Ammon's horn (tissue), 1 donor: ENCODE measurements at regions not wholly inside any gene's neighbourhood (a gene's known extent, or its start where the extent isn't known, plus 50 kb on each side); places are given as distances from the start of the nearest gene placed in this dataset.
A peak's percentile ranks its signal among the peaks of the same experiment; 100 is the strongest.

Experiments
- DNase-seq: peaks from one replicate; pipeline ENCODE4 v3.0.0-alpha.2; 2016; ENCODE audit warnings: low spot score

DNA sequence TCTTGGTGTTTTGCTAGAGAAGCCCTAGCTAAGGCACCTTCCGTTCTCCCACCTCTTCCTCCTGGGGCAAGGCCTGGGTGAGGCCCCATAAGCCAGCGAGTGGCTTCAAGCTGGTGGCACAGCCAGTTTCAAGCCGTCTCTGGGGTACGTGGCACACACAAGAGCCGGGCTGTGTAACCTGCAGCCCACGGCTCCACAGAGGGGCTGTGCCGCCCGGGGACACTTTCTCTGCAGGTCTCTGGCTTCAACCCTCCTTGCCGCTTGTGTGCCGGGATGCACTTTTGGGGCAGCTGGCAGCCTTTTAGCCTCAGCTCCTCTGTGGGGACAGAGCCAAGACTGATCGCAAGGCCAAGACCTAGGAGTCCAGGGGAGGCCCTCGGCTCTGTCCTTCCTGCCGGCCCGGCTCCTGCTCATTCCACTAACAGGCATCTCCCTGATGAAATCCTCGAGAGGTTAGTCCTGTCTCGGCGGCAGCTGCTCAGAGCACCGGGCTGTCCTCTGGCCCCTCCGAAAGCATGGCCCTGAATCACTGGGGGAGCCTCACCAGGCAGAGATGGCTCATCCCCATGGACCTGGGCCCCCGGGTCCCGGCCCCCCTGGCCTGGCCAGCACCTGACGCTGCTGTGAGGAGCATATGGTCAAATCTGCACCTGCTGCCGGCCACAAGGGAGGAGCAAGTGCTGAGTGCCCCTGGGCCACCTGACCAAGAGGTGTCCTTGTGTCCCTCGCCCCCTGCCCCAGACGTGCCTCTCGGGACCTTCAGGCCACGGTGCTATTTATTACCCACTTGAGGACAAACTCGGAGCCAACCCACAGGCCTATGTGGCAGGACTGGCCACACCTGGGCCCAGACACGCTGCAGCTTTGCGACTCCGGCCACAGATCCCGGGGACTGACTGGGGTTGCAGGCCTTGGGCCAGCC is 98.5 kb downstream of the METRNL start:
- DNase-seq = peak; percentile 1

DNA sequence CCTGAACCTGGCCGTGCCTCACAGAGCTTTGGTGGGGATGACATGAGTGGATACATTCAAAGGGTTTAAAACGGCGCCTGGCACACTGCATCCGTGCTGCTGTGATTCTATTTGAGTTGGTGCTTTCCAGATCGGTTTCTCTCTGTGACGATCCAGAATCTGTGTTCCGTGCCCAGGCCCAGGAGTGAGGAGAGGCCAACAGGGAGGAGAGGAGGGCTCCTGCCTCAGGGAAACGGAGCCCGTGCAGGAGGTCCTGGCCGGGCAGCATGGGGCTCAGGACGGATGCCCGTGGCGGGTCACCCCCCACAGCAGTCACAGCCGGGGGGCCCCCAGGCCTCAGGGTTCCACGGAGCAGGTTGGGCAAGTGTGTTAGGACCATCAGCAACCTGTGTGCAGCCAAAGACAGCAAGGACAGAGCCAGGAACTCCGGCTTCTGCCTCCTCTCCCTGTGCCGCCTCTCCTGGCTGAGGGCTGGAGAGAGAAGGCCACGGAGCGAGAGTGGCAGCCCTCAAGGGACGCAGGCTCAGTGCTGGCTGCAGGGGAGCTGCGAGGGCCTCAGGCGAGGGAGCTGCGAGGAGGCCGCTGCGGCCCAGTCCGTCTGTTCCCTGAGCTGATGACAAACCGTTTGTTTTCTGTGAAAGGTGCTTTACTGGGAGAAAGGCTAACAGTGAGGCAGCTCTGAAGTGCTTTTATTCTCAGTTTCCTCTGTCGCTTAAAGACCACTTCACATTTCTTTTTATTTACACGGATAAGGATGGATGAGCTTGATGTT is 99.3 kb downstream of the METRNL start:
- peak; percentile 1 for DNase-seq

DNA sequence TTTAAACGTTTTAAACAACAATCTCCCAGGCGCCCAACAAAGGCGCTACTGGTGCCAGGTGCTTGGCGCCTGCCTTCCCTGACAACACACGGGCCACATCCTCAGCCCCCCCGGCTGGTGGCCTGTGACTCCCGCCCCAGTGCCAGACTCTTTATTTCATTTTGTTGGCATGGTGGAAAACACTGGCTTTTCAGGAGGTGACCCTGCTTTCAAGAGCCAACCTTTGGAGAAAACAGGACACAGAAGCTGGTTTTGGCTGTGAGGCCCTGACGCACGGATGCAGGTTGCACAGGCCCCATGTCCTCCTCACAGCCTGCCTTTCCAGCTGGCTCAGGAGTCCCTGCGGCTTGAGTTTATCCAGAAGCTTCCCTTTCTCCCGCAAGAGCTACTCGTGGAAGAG is 100.0 kb downstream of the METRNL start:
- DNase-seq = peak; percentile 7

DNA sequence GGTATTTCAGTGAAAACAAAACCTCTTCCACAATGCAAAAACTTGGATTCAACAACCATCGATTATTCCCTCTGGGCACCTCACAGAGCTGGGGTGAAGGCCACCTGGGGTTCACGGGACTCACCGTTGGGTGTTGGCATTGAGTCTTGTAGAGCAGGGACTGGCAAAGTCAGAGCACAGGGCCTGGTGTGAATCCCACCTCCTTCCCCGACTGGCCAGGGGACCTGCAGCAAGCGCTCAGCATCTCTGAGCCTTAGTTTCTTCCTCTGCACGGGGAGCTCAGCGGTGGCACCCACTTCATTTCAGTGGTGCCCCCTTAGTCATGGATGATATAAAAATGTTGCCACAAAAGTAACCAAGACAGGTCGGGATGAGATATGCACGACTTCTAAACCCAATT is 100.4 kb downstream of the METRNL start:
- DNase-seq = no peak

DNA sequence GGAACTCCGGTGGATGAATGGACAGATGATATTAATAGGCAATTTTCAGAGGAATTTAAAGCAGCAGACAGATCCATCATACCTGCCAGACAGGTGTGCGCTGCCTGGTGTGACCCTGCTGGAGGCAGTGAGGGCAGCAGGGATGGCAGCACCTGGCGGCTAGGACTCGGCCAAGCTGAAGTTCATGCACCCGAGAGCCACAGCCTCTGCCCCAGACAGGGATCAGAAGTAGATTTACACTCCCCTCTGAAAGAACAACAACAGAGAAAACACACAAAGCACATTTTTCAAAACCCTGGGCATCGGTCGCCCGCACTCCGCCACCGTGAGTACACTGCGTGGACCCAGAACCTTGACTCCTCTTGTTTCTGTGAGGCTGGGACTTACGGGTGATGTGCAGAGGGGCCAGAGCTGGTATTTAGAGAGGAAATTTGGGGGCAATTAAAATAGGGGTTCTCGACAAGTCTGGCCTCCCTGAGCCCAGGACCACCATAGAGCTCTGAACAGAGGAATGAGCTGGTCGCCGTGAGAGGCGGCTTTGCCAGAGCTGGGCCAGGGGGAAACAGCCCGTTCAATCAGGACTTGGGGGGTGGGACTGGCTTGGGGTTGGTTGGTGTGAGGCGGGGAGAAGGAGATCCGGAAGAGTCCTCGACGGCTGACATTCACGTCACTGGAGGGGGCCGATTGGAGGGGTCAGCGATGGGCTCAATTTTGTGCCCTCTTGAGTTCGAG is 101.0 kb downstream of the METRNL start:
- DNase-seq = peak; percentile 0

DNA sequence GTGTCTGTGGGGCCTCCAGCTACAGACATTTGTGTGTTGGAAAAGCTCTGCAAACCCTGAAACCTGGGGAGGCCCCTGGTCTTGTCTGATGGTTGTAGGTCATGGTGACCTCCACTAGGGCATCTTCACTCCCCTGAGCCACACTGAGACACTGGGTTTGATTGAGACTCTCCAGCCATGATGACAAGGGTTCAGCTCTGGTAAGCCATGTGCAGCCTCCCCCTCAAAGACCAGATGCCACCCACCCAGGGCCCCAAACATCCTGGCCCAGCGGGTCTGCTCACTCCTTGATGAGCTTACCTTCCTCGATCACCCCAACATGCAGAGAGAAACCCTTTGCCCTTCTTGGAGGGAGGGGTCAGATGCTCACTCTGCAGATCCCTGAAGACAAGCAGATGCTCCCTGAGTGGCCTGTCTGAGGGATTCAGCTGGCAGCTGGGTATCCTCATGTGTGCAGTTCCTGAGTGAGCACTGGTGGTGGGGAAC is 101.6 kb downstream of the METRNL start:
- DNase-seq = peak; percentile 0

DNA sequence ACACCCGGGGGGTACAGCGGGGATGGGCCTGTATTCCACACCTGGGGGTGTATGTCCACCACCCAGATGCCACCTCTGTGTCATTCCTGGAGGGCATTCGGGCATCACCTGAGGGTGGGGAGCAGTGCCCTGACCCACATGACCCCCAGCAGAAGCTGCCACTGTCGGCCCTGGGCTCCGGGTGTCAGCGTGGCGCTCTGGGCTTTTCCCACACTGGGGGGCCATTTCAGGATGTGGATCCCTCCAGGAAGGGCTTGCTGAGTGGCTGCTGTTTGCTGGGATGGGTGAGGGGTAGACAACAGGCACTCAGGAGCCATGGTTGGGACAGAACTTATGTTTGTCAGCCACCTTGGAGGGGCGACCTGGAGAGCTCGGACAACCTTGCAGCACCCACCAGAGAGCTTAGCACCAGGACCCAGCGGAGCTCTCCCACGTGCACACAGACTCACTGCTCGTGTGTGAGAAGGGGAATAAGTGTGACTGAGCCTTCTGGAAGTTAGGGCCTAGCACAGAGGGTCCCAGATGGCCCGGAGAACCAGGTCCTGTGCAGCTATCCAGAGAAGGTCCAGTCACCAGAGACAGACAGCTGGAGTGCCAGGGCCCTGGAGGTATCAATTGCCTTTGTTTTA is 102.7 kb downstream of the METRNL start:
- DNase-seq = peak; percentile 0

DNA sequence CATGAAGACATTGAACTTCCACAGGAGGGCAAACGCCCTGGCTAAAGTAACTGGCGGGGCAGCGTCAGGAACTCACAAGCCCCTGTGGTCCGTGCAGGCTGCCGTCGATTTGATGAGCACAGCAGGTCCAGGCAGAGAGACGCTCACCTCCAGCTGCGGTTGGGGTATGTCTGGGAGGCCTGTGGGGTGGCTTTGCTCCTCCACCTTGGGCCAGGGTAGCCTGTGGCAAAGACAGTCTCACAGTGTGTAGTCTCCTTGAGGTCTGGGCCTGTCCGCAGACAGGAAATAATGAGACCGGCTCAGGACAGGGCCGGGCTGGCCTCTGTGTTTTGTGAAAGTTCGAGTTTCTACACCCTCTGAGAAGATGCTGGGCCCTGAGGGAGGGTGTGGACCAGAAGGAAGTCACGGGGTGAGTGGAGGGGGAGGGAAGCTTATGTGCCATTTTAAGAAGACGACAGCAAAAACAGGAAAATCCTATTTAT is 103.3 kb downstream of the METRNL start:
- peak; percentile 0 for DNase-seq

DNA sequence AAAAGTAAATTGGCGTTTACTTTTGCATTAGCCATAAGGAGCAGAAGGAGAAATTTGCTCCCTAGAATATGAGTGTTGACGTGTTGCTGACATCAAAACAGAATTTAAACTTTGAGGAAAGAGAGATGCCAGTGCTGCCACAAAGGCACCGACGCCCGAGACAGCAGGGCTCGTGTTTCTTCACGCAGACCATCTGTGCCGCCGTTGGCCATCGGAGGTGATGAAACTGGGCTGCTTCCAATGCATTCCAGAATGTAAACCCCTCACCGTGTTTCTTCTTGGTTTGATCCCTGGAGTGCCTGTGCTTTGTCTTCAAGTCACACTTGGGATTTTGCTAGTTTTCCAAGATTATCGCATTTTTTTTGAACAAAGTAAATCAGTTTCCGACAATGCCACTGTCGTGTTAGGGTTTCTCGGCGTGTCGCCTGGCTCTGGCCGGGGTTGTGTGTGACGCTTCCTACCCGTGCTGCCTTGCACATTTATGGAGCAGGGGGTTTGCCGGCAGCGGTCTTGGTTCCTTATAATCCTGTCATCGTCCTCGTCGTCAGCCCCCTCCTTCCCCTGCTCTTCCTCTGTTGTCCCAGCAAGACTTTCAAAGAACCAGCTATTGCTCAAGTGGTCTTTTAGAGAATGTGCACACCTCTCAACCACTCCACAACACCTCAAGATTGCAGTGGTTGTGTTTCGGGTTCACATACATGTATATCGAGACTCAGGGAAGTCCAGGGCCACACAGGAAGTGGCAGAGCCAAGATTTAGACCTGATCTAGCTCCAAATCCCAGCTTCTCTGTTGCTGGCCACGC is 103.9 kb downstream of the METRNL start:
- no peak for DNase-seq

DNA sequence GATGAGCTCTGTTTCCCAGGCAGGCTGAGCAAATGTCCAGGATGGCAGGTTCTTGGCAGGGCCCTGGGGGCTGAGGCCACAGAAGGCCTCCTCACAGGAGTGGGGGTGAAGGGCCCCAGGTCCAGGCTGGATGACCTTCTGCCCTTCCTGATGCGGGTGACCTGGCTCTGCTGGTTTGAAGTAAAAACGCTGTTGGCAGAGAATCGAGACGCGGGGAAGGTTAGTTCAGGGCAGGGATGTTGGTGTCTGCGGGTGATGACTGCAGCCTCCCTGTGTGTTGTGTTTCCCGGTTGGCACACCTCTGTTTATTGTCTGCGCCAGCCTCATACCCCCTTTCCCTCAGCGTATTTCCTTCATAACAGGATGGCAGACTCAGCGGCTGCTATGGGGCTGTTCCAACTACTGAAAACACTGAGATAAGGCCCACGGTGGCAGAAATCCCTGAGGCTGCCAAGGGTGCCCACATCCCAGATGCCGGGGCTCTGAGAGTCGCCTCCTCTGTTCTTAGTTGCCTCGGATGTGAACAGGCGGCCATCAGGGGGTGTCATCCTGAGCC is 104.6 kb downstream of the METRNL start:
- DNase-seq = no peak

DNA sequence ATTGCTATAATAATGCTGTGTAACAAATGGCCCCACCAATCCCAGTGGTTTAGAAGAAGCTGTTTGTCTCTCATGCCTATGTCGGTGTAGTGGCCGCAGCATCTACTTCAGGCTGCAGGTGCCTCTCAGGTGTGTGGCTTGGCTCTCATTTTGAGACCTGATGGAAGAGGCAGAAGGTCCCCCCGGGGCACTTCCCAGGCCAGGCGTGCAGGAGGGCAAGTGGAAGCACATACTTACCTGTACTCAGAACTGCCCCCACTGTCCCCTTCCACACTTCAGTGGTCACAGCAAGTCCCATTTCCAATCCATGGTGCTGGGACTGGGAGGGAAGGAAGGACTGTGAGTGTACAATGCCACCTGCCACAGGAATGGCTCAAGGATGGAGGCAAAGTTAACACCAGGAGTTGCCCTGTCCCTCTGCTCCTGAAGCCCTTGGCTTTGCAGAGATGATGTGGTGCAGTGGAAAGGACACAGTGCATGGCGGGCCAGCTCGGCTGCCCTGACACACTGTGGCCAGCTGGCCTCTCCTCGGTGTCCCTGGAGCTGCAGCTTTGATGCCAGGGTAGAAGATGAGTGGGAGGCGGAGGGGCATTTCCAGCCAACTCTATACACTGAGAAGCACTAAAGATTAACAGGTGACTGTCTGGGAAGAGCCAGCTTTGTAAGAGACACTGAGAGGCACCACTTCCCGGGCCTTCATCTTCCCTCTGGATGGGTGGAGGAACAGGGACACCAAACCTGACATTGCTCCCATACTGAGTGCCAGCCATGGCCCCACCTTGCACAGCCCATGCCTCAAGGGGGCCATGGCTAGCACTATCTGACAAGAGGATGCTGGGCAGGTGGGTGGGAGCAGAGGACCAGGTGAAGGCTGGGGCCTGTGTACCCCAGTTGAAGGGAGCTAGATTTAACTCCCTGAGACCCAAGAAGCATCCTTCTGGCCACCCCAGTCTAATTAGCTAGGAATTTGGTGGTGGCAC is 105.9 kb downstream of the METRNL start:
- DNase-seq = no peak

DNA sequence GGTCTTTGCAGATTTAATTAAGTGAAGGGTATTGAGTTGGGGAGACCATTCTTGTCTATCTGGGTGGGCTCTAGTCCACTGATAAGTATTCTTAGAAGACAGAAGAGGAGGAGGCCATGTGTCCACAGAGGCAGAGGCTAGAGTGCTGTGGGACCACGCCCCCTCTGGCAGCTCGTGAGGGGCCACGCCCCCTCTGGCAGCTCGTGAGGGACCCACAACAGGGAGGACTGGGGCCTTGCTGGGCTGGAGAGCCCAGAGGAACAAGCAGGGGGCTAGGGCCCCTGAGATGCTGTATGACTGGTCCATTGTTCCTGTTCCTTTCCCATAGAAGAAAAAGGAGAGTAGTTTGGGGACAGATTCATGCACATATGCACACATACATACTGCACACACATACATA is 106.8 kb downstream of the METRNL start:
- no peak for DNase-seq

DNA sequence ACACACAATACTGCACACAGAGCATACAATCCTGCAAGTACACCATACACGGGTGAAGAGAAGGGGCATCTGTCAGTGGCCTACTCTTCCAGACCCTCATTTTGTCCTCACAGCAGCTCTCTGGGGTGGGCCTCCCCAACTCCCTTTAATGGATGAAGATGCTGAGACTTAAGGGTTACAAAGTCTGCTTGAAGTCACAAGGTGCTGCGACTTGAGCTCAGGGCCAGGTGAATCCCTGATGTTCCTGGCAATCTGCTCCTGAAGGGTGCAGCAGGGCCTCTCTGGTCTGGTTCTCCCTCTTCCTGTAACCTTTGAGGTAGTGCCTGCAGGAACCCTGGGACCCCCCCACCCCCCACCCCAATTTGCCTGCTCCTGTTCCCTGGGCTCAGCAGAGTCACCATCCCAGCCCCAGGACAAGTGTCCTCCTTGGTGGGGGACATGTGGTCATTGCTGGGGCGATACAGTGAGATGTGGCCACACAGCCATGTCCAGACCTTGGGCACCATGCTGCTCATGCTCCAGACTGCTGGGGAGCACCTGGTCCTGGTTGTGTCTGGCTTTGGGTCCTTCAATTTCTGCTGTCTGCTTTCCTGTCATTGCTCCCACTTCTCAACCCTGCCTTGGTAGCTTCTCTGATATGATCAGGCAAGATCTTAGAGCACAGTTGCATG is 107.5 kb downstream of the METRNL start:
- no peak for DNase-seq

DNA sequence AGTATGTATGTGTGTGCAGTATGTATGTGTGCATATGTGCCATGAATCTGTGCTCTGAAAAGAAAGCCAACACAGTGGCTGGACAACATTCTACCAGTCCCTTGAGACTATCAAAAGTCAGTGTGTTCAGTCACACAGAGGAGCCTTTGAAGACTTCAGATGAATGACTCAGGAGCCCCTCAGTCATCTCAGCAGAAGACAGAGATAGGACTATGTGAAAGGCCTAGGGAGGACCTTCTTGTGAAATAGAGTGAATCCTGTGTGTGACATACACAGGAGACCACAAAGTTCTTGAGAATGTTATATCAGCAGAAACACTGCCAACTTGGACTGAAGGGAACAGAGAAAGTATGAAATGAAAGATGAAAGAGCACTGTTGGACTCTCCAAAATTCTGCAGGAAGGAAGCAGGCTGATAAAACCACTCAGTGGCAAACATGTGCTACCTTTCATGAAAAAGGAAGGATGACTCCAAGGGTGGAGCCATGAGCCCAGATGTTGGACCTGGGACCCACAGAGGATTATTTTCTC is 108.4 kb downstream of the METRNL start:
- no peak for DNase-seq

DNA sequence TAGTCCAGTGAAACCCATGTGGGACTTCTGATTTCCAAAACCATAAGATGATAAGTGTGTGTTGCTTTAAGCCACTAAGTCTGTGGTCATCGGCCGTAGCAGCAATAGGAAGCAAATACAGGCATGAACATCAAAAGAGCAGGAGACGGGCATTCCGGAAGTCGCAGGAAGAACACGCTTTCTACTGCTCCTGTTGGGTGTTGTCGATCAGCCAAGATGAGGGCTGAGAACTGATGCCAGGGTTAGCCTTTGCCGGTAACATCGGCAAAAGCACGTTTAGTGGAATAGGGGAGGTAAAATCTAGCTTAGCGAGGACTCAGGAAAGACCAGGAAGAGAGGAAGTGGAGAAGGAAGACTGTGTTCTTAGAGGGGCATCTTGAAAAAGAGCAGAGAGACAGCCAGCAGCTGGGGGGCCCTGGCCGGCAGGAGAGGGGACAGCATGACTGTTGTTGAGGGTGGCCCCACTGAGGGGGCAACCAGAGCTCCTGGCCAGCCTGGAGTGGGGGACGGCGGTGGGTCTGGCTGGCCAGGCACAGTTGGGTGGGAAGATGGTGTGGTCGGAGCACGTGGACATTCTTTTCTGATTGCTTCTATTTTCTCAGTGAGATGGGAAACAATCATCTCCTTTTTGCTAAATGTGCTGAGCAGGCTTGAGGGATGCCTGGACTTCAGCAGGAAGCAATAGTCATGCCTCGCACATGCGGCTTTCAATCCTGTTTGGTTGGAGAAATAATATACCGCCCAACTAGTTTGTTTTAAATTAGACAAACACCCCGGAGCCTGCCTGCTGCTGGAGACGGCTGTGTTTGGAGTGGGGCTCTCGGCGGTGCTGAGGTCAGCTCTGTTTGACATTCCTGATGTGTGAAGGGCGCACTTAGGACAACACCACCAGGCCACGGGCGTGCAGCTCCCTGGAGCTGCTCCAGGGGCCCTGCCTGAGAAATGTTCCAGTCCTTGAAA is 109.9 kb downstream of the METRNL start:
- no peak for DNase-seq

DNA sequence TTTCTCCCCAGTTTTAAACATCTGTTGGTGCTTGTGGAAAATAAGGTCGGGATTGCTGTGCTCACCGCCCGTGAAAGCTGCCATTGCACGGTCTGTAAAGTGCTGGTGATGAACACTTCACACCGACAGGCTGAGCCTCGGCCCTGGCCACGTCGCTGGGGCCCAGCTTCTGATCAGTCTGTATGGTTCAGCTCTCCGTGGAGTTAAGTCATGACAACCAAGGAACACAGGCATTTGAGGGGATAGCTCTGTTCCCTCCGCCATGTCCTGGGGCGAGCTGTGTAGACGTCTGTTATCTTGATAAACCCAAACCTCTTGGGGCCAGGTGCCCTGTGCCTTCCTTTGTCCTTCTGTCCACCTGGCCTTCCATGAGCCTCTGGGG is 110.6 kb downstream of the METRNL start:
- no peak for DNase-seq
